ENCODE measurements at regions not wholly inside any gene's neighbourhood (a gene's known extent, or its start where the extent isn't known, plus 50 kb on each side); places are given as distances from the start of the nearest gene placed in this dataset.
"Not testable (repeated sequence)": the region's sequence is repeated elsewhere in the genome, so short reads cannot be mapped to it uniquely, and the experiment has no call there.

DNA sequence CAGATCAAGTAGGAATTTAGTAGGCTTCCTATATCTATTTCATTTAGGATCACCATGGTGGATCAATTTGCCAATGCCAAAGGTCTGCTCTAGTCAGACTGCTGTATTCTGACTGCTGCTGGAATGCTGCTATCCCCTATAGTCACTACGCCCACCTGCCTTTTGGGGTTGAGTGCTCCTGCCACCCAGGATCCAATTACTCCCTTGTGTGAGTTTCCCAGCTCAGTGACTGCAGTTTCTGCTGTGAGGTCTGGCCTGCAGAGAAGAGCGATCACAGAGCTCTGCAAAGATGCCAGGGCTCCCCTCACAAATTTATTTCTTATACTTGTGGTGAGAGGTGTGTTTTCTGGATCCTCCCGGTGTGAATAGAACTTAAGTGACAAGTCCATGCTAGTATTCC is 88.1 kb upstream of the FOXI2 start:
- Histone ChIP-seq H3K4me3 (replicated peaks in 1 of 3) (no peak overlapping the region), H3K27me3 (no peaks in the 10 kb centered on the region), H3K9me3 (no peaks in the 10 kb centered on the region), H3K36me3 (no peaks in the 10 kb centered on the region), H3K4me1 (no peaks in the 10 kb centered on the region), H3K27ac (no peak overlapping the region)
- intact Hi-C loops (cut with DNase I) = loop anchor here (5.0 kb wide), 1 partner anchor 203 kb away; no protein-coding TSS in a partner anchor
- no peak for DNase-seq
- TF ChIP-seq POLR2A (IDR thresholded peaks at IDR 0.05) = no peak
- TF ChIP-seq, protein P1, sequence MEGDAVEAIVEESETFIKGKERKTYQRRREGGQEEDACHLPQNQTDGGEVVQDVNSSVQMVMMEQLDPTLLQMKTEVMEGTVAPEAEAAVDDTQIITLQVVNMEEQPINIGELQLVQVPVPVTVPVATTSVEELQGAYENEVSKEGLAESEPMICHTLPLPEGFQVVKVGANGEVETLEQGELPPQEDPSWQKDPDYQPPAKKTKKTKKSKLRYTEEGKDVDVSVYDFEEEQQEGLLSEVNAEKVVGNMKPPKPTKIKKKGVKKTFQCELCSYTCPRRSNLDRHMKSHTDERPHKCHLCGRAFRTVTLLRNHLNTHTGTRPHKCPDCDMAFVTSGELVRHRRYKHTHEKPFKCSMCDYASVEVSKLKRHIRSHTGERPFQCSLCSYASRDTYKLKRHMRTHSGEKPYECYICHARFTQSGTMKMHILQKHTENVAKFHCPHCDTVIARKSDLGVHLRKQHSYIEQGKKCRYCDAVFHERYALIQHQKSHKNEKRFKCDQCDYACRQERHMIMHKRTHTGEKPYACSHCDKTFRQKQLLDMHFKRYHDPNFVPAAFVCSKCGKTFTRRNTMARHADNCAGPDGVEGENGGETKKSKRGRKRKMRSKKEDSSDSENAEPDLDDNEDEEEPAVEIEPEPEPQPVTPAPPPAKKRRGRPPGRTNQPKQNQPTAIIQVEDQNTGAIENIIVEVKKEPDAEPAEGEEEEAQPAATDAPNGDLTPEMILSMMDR (IDR thresholded peaks at IDR 0.05) = no peak
- WGBS, 2 donors = 78 to 84% methylated on average over 3 of the region's 3 CpGs

DNA sequence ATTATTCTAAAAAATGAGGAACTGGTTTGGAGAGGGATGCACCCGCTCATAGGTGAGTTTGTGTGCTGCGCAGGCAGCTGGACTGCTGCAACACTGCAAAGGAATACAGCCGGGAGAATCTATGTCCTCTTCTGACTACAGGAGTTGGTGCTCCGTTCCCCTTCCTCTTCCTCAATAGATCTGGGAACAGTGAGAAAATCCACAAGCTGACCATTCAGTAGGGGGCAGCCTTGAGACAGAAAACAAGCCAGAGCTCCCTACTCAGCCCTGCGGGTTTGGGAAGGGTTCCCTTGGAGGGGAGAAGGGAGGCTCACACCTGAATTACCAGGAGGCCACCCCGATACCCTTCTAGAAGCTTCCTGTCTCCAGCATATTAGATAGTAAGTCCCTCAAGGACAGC is 87.3 kb upstream of the FOXI2 start:
- TF ChIP-seq, protein P1 (IDR thresholded peaks at IDR 0.05) = peak in 4 of 6 experiments; percentile 30 to 45 (median 34)
- TF ChIP-seq POLR2A (IDR thresholded peaks at IDR 0.05) = no peak
- Histone ChIP-seq H3K4me1 (no peaks in the 10 kb centered on the region), H3K36me3 (no peaks in the 10 kb centered on the region), H3K27ac (no peak overlapping the region), H3K9me3 (no peaks in the 10 kb centered on the region), H3K4me3 (replicated peaks in 1 of 3) (no peak overlapping the region), H3K27me3 (no peaks in the 10 kb centered on the region)
- intact Hi-C loops (cut with DNase I) = loop anchor here (5.0 kb wide), 1 partner anchor 203 kb away; no protein-coding TSS in a partner anchor
- WGBS, 2 donors = 43 to 45% methylated on average over 6 of the region's 6 CpGs
- peak; percentile 9 to 30 for DNase-seq

DNA sequence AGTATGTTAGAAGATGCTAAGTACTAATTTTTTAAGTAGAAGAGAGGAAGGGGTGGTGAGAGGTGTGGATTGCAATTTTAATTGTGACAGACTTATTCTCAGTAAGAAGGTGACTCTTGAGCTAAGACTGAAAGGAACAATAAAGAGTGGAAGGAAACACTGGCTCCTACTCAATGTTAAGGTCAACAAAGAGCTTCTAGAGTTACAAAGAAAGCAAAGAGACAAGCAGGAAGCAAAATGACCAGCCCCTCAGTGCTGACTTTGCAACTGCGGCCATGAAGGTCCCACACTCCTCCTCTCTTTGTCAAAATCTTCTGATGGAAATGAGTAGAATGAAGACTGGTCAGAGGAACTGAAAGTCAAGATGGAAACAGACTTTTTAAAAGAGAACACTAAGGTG is 79.9 kb upstream of the FOXI2 start:
- WGBS, 2 donors = 32 to 45% methylated on average over 1 of the region's 1 CpG
- Histone ChIP-seq H3K9me3 (no peaks in the 10 kb centered on the region), H3K4me1 (no peaks in the 10 kb centered on the region), H3K27ac (no peak overlapping the region), H3K27me3 (no peaks in the 10 kb centered on the region), H3K4me3 (replicated peaks in 1 of 3) (no peak overlapping the region), H3K36me3 (no peaks in the 10 kb centered on the region)
- no peak for TF ChIP-seq POLR2A (IDR thresholded peaks at IDR 0.05)
- TF ChIP-seq, protein P1 (IDR thresholded peaks at IDR 0.05) = no peak
- no peak for DNase-seq
- intact Hi-C loops (cut with DNase I) = no loop called here

DNA sequence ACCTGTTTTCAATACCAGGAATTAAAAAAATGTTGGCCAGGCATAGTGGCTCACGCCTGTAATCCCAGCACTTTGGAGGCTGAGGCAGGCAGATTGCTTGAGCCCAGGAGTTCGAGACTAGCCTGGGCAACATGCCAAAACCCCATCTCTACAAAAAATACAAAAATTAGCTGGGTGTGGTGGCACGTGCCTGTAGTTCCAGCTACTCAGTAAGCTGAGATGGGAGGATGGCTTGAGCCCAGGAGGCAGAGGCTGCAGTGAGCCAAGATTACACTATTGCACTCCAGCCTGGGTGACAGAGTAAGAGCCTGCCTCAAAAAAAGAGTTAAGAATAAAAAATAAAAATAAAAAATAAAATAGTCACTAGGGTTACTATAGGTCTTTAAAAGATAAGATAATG is 60.6 kb upstream of the FOXI2 start:
- WGBS, 2 donors = 12 to 14% methylated on average over 3 of the region's 3 CpGs
- DNase-seq = peak; percentile 77 to 81

DNA sequence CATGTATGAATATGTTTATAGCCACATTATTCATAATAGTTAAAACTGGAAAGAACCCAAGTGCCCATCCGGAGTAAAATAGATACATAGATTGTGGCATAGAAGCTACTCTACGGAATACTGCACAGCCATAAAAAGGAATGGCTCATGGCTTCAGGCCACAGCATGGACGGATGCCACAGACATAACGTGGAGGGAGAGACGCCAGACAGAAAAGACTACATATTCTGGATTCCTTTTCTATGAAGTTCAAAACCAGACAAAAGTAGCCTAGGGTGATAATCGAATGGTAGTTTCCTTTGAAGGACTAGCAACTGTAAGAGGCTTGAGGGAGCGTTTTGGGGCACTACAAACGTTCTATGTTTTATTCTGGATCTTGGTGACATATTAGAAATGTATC is 58.9 kb upstream of the FOXI2 start:
- Histone ChIP-seq H3K9me3 (no peaks in the 10 kb centered on the region), H3K27ac (no peak overlapping the region), H3K4me1 (peaks cover 0 to 7% of the 10 kb centered on the region in 2 donors), H3K36me3 (no peaks in the 10 kb centered on the region), H3K4me3 (replicated peaks in 1 of 3) (no peak overlapping the region), H3K27me3 (no peaks in the 10 kb centered on the region)
- TF ChIP-seq, protein P1 (IDR thresholded peaks at IDR 0.05) = no peak
- TF ChIP-seq POLR2A (IDR thresholded peaks at IDR 0.05) = no peak
- DNase-seq = no peak
- WGBS, 2 donors = 73 to 77% methylated on average over 8 of the region's 8 CpGs
- intact Hi-C loops (cut with DNase I) = no loop called here

More for the DNA sequence above, 60.6 kb upstream of the FOXI2 start:
- H3K9me3 ChIP-seq; H3K4me3 ChIP-seq (replicated peaks in 1 of 3); intact Hi-C loops (cut with DNase I); H3K4me1 ChIP-seq; H3K27ac ChIP-seq; H3K27me3 ChIP-seq; H3K36me3 ChIP-seq: not testable (repeated sequence)

Measured in thyroid gland (tissue), 4 donors.